OCI-LY3 (cell line): ENCODE measurements at regions not wholly inside any gene's neighbourhood (a gene's known extent, or its start where the extent isn't known, plus 50 kb on each side); places are given as distances from the start of the nearest gene placed in this dataset.

ENCODE experiments used
- H2AFZ ChIP-seq: fragments of 200-600, 300-600 bp; shearing (Covaris generic); 2 replicates; pipeline ENCODE4 v1.6.0; 2014; ENCODE audit warnings: antibody characterized with exemption, low read depth, low read length
- H3K27ac ChIP-seq: fragments of 200-600, 300-600 bp; sonication (generic); 2 replicates; pipeline ENCODE4 v1.5.1; 2014; ENCODE audit warnings: mild to moderate bottlenecking, low read length, moderate library complexity, mixed read lengths
- H3K27me3 ChIP-seq: fragments of 200-600, 300-600 bp; sonication (generic); 2 replicates; pipeline ENCODE4 v1.6.1; 2014; ENCODE audit warnings: low read depth, low read length, mixed read lengths
- H3K36me3 ChIP-seq: fragments of 200-600, 300-600 bp; sonication (generic); replicated peaks from 2 replicates; pipeline ENCODE3; 2014; ENCODE audit warnings: low read depth, low read length, mixed read lengths
- H3K4me1 ChIP-seq: fragments of 300-600, 200-600 bp; sonication (generic); 2 replicates; pipeline ENCODE4 v1.6.1; 2014; ENCODE audit warnings: low read length, mixed read lengths
- H3K4me2 ChIP-seq: fragments of 200-600, 300-600 bp; sonication (generic); 2 replicates; pipeline ENCODE4 v1.6.1; 2014; ENCODE audit warnings: low read length, mixed read lengths
- H3K4me3 ChIP-seq: fragments of 300-600, 200-600 bp; sonication (generic); 2 replicates; pipeline ENCODE4 v1.5.1; 2014; ENCODE audit warnings: antibody characterized with exemption, mild to moderate bottlenecking, low read length, moderate library complexity
- H3K79me2 ChIP-seq: fragments of 300-600, 200-600 bp; shearing (Covaris generic); 2 replicates; pipeline ENCODE4 v1.6.1; 2014; ENCODE audit warnings: mild to moderate bottlenecking, low read length, mixed read lengths
- H3K9ac ChIP-seq: fragments of 300-600, 200-600 bp; shearing (Covaris generic); 2 replicates; pipeline ENCODE4 v1.6.0; 2014; ENCODE audit warnings: mild to moderate bottlenecking, low read length, moderate library complexity
- H3K9me3 ChIP-seq: fragments of 200-600, 300-600 bp; shearing (Covaris generic); 2 replicates; pipeline ENCODE4 v1.6.1; 2014; ENCODE audit warnings: low read length, mixed read lengths; ENCODE audit not compliant: insufficient read depth
- H4K20me1 ChIP-seq: fragments of 200-600, 300-600 bp; sonication (generic); 2 replicates; pipeline ENCODE4 v1.6.1; 2016; ENCODE audit warnings: low read length, mixed read lengths; ENCODE audit not compliant: insufficient read depth
- EZH2phosphoT487 ChIP-seq: fragments of 200-600 bp; shearing (Covaris generic); IDR thresholded peaks from 2 replicates; pipeline ENCODE4 v1.6.1; 2018; ENCODE audit warnings: antibody characterized with exemption, mixed run types, low read depth
- TF ChIP-seq, protein P1 (sequence below): fragments of 200-600, 300-600 bp; sonication (generic); IDR thresholded peaks from 2 replicates; pipeline ENCODE4 v1.5.1; 2014; ENCODE audit warnings: antibody characterized with exemption, low read length, low read depth

DNA sequence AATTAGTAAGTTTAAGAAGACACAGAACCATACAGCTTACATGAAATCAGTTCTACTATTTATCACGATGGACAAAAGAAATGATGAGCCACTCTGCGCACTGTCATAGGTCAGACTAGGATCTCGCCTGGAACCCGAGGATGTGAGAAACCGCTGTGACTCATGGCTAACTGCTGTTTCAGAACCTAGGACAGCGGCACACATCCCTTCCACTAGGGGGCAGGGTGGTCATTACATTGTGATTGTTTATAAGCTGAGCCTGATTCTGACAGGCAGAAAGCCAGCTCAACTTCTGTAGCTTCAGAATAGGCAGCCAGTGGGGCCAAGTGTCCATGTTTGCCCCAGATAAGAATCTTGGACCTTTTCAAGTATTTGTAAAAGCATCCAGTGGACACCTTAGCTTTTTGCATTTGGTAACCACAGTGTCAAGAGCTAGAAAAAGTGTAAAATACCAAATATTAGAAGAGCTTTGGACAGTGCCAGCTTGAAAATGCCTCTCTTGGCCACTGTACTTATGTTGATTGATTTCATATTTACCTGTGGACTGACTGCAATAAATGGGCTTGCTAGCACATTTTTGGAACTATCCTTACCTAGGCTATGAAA, 115.8 kb downstream of the KBTBD8 start:
- peaks cover 6% of the 10 kb centered on the region; the same call in 1 of the 2 replicates for H4K20me1 ChIP-seq
- no peak for TF ChIP-seq EZH2phosphoT487
- TF ChIP-seq, protein P1, sequence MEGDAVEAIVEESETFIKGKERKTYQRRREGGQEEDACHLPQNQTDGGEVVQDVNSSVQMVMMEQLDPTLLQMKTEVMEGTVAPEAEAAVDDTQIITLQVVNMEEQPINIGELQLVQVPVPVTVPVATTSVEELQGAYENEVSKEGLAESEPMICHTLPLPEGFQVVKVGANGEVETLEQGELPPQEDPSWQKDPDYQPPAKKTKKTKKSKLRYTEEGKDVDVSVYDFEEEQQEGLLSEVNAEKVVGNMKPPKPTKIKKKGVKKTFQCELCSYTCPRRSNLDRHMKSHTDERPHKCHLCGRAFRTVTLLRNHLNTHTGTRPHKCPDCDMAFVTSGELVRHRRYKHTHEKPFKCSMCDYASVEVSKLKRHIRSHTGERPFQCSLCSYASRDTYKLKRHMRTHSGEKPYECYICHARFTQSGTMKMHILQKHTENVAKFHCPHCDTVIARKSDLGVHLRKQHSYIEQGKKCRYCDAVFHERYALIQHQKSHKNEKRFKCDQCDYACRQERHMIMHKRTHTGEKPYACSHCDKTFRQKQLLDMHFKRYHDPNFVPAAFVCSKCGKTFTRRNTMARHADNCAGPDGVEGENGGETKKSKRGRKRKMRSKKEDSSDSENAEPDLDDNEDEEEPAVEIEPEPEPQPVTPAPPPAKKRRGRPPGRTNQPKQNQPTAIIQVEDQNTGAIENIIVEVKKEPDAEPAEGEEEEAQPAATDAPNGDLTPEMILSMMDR = peak; percentile 100
- no peaks in the 10 kb centered on the region for H3K9me3 ChIP-seq
- no peaks in the 10 kb centered on the region for H3K36me3 ChIP-seq
- peaks cover 21% of the 10 kb centered on the region for H3K27me3 ChIP-seq
- no peak overlapping the region for H3K4me2 ChIP-seq
- no peaks in the 10 kb centered on the region for H3K4me1 ChIP-seq
- H3K4me3 ChIP-seq = no peak overlapping the region
- H3K79me2 ChIP-seq = no peaks in the 10 kb centered on the region
- no peak overlapping the region for H3K9ac ChIP-seq
- no peak overlapping the region for H3K27ac ChIP-seq
- H2AFZ ChIP-seq = no peak overlapping the region

DNA sequence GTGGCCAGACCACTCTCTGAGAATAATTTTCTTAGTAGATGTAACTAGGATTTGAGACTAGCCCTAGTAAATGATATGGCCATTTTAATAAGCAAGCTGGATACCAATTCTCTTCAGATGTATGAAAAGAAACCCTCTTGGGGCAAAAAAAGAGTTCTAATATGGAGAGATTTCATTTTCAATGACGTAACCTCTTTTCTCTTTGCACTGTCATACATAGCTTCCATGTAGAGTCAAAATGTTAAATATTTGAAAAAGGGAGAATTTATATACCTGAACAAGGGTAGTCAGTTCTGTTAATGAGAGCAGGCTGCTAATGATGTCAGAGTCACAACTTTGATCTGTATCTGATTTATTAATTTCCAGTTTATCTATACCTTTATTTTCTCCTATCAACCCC, 120.0 kb downstream of the KBTBD8 start:
- H3K36me3 ChIP-seq = no peaks in the 10 kb centered on the region
- peaks cover 6% of the 10 kb centered on the region; the same call in 1 of the 2 replicates for H4K20me1 ChIP-seq
- no peak overlapping the region for H2AFZ ChIP-seq
- no peaks in the 10 kb centered on the region for H3K4me1 ChIP-seq
- no peaks in the 10 kb centered on the region for H3K9me3 ChIP-seq
- peaks cover 24% of the 10 kb centered on the region for H3K27me3 ChIP-seq
- no peak overlapping the region for H3K4me3 ChIP-seq
- no peaks in the 10 kb centered on the region for H3K79me2 ChIP-seq
- TF ChIP-seq EZH2phosphoT487 = no peak
- TF ChIP-seq, protein P1 = no peak
- no peak overlapping the region for H3K4me2 ChIP-seq
- no peak overlapping the region for H3K9ac ChIP-seq
- H3K27ac ChIP-seq = no peak overlapping the region

DNA sequence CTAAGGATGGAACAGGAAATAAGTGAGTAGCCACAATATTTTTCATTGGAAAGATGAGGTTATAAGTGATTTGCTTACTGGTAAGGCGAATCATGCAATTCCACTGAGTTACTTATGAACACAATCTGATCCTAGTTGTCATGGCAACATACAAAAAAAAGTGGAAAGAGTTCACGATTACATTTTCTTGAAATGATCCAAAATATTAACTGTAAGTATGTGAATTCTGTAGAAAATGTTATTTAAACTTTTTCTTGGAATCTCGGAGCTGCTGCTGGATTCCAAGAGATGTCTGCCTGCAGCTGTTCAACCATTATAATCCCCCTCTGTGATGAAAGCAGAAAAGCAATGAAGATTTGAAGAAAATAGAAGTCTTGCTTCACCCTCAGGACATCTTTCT, 120.5 kb downstream of the KBTBD8 start:
- Histone ChIP-seq H3K9me3 (no peaks in the 10 kb centered on the region), H2AFZ (no peak overlapping the region), H3K79me2 (no peaks in the 10 kb centered on the region), H3K4me1 (no peaks in the 10 kb centered on the region), H3K4me3 (no peak overlapping the region), H3K9ac (no peak overlapping the region), H3K4me2 (no peak overlapping the region), H3K36me3 (no peaks in the 10 kb centered on the region), H4K20me1 (0 out of 2 replicates have a peak, but pooled peaks cover under 1% of the 10 kb centered on the region), H3K27ac (no peak overlapping the region), H3K27me3 (peaks cover 24% of the 10 kb centered on the region)
- TF ChIP-seq, protein P1 = no peak
- TF ChIP-seq EZH2phosphoT487 = no peak

DNA sequence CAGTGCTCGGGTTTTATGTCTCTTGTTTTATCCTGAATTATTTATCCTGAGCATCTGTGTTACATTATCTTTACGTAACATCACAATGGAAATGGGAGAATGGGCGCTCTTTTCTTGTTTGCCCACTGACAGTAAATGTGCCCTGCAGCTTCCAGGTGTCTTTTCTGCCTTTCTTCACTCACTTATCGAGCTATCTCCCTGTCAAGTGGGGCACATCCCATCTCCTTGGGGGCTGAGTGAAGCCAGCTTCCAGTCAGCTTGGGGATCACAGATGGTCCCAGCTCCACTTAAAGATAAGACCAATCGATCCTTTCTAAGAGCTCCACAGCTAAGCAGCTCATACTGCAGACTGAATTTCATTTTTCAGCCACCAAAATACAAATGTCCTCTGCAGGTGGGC, 125.8 kb downstream of the KBTBD8 start:
- Histone ChIP-seq H3K4me3 (no peak overlapping the region), H3K9ac (no peak overlapping the region), H3K27ac (no peak overlapping the region), H2AFZ (no peak overlapping the region), H3K36me3 (no peaks in the 10 kb centered on the region), H3K4me2 (no peak overlapping the region), H4K20me1 (no peaks in the 10 kb centered on the region), H3K27me3 (peaks cover 3% of the 10 kb centered on the region), H3K4me1 (no peaks in the 10 kb centered on the region), H3K9me3 (peaks cover 8% of the 10 kb centered on the region; the same call in 1 of the 2 replicates), H3K79me2 (no peaks in the 10 kb centered on the region)
- no peak for TF ChIP-seq EZH2phosphoT487
- TF ChIP-seq, protein P1 = no peak
